SK-MEL-5 (cell line): ENCODE measurements at regions not wholly inside any gene's neighbourhood (a gene's known extent, or its start where the extent isn't known, plus 50 kb on each side); places are given as distances from the start of the nearest gene placed in this dataset.
A peak's percentile ranks its signal among the peaks of the same experiment; 100 is the strongest.
"Not testable (repeated sequence)": the region's sequence is repeated elsewhere in the genome, so short reads cannot be mapped to it uniquely, and the experiment has no call there.

ENCODE experiments used
- DNase-seq: peaks from one replicate; pipeline ENCODE4 v3.0.0-alpha.2; 2016; ENCODE audit warnings: low read depth, low spot score
- in situ Hi-C: cut with HindIII; loops from 2 replicates; pipeline ENCODE4 v1.10.0; 2016; ENCODE audit warnings: low sequenced_read_pairs, high pct_unique_total_duplicates, low pct_unique_long_range_greater_than_20kb

DNA sequence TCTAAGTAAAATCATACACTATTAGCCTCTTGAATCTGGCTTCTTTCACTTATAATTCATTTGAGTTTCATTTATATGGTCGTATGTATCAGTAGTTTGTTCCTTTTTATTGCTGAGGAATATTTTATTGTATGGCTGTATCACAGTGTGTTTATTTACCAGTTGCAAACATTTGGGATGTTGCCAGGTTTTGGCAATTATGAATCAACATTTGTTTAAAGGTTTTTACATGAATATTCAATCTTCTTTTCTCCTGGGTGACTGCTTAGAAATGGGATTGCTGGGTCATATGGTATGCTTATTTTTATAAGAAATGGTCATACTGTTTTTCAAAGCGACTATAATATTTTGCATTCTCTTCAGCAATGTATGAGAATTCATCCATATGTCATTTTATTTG, 107.9 kb downstream of the PMAIP1 start:
- in situ Hi-C loops = no loop called here
- DNase-seq = no peak

DNA sequence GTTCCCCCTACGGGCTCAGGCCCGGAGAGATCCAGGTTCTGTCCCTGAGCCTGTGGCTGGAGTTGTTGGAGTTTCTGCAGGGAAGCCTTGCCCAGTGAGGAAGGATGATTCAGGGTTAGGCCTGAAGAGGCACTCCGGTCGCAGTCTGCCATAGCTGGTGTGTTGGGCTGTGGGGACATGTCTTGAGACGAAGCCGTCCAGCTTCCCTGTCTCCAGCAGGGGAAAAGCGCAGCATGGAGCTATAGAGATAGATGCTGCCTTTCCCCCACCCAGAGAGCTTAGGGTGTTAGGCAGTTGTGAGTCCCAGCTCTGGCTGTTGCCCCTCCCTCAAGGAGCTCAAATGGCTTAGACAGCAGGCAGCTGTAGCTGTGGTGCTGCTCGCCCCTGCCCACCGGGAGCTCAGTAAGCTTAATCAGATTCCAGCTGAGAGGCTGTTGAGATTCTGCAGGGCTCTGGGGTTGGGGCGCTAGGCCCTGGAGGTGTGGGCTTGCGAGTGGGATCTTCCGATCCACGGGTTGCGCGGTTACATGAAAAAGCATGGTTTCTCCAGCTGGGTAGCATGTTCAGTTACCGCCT, 103.9 kb downstream of the PMAIP1 start:
- in situ Hi-C loops = no loop called here
- DNase-seq = no peak

DNA sequence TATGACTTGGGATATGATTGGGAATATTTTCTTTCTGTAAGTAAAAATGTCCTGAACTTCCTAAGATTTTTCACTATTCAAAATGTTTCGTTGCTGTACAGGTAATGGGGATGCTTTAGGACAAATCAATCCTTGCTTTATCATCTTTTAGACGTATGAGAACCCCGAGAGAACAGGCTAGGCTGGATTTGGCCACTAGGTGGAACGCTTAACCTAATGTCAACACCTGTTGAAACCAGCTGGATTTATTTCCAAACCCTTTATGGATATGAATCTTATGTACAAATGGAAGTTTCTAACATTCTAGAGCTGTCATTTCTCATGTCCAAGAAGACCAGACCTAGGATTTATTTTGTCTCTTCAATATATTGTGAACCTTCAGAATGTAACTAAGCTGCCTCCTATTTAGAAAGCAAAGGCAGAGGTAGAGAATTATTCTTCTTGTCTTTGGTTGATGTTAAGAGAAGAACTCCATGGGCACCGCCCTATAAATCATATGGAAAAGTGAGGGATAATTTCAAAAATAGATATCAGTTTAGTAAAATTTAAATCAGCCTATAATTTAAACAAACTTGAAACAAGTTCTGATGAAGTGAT, 96.7 kb downstream of the PMAIP1 start:
- in situ Hi-C loops = loop anchor here (25.0 kb wide), 1 partner anchor 566 kb away; no protein-coding TSS in a partner anchor
- DNase-seq = peak; percentile 58

- in situ Hi-C loops = loop anchor here (25.0 kb wide), 1 partner anchor 568 kb away; no protein-coding TSS in a partner anchor
- peak; percentile 38 for DNase-seq
Observed at GRCh38 chr18:59994357-59994756, 94.6 kb downstream of the PMAIP1 start.

- in situ Hi-C loops = loop anchor here (25.0 kb wide), 1 partner anchor 569 kb away; no protein-coding TSS in a partner anchor
- peak; percentile 14 for DNase-seq
Observed at GRCh38 chr18:59993560-59993959, 93.8 kb downstream of the PMAIP1 start.

- no peak for DNase-seq
- in situ Hi-C loops = loop anchor here (25.0 kb wide), 1 partner anchor 572 kb away; no protein-coding TSS in a partner anchor
Observed at GRCh38 chr18:59990121-59990823, 90.5 kb downstream of the PMAIP1 start.

- in situ Hi-C loops = loop anchor here (25.0 kb wide), 1 partner anchor 574 kb away; no protein-coding TSS in a partner anchor
- DNase-seq = peak; percentile 53
Observed at GRCh38 chr18:59988098-59988706, 88.4 kb downstream of the PMAIP1 start.

- in situ Hi-C loops = loop anchor here (25.0 kb wide), 1 partner anchor 575 kb away; no protein-coding TSS in a partner anchor
- no peak for DNase-seq
Observed at GRCh38 chr18:59987102-59987501, 87.3 kb downstream of the PMAIP1 start.

GRCh38 chr18:59986139-59986538, 86.3 kb downstream of the PMAIP1 start:
- in situ Hi-C loops = loop anchor here (25.0 kb wide), 1 partner anchor 576 kb away; no protein-coding TSS in a partner anchor
- no peak for DNase-seq

DNA sequence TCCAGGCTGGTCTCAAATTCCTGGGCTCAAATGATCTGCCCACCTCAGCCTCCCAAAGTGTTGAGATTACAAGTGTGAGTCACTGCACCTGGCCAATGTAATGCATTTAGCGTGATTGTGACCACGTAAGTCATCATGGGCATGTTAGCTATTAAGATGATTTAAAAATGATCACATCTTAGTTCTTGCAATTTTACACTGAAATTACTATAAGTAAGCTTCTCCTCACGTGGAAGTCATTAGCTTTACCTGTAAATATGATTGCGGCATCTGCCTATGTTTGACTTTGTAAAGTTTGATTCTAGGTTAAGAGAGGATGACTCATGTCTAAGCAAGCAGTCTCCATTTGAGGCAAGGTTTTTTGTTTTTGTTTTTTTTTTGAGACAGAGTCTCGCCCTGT, 85.5 kb downstream of the PMAIP1 start:
- in situ Hi-C loops = loop anchor here (25.0 kb wide), 1 partner anchor 577 kb away; no protein-coding TSS in a partner anchor
- no peak for DNase-seq

DNA sequence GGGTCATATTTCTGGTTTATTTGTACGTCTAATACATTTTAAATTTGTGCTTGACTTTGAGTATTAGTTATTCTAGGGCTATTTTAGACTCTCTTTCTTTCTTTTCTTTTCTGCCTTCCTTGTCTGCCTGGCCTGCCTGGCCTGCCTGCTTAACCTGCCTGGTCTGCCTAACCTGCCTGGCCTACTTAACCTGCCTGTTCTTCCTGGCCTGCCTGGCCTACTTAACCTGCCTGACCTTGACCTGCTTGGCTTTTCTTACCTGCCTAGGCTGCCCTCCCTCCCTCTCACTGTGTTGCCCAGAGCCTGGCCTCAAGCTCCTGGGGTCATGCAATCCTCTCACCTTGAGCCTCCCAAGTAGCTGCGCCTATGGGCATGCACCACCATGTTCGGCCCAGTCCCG, 83.7 kb downstream of the PMAIP1 start:
- in situ Hi-C loops = loop anchor here (25.0 kb wide), 1 partner anchor 579 kb away; no protein-coding TSS in a partner anchor
- no peak for DNase-seq

- DNase-seq = no peak
- in situ Hi-C loops = loop anchor here (25.0 kb wide), 1 partner anchor 582 kb away; no protein-coding TSS in a partner anchor
Observed at GRCh38 chr18:59980188-59980637, 80.4 kb downstream of the PMAIP1 start.

- in situ Hi-C loops = no loop called here
- DNase-seq = no peak
Observed at GRCh38 chr18:59971871-59972428, 72.2 kb downstream of the PMAIP1 start.

GRCh38 chr18:59971144-59971543, 71.3 kb downstream of the PMAIP1 start:
- in situ Hi-C loops = not testable (repeated sequence)

DNA sequence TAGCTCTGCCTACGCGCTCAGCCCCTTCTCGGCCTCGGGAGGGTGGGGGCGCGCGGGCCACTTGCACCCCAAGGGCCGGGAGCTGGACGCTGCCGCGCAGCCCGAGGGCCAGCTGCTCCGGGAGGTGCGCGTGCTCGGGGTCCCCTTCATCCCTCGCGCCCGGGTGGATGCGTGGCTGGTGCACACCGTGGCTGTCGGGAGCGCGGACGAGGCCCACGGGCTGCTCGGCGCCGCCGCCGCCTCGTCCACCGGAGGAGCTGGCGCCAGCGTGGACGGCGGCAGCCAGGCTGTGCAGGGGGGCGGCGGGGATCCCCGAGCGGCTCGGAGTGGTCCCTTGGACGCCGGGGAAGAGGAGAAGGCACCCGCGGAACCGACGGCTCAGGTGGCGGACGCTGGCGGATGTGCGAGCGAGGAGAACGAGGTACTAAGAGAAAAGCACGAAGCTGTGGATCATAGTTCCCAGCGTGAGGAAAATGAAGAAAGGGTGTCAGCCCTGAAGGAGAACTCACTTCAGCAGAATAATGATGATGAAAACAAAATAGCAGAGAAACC, 69.8 kb downstream of the PMAIP1 start:
- in situ Hi-C loops = not testable (repeated sequence)

More at GRCh38 chr18:59971144-59971543, 71.3 kb downstream of the PMAIP1 start:
- DNase-seq = not testable (repeated sequence)

GRCh38 chr18:59968583-59968982, 68.8 kb downstream of the PMAIP1 start:
- in situ Hi-C loops = no loop called here

More for the DNA sequence above, 69.8 kb downstream of the PMAIP1 start:
- not testable (repeated sequence) for DNase-seq

DNA sequence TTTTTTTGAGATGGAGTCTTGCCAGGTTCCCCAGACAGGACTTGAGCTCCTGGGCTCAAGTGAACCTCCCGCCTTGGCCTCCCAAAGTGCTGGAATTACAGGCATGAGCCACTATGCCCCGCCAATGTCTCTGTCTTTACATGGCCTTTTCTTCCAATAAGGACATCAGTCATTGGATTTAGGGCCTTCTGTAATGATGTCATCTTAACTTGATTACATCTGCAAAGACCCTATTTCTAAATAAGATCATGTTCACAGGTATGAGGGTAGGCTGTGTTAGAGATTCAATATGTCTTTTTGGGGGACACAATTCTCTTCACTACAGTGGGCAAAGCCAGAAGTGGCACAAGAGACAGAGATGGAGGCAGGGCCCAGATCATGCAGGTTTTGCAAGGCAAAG, 68.1 kb downstream of the PMAIP1 start:
- no peak for DNase-seq
- in situ Hi-C loops = no loop called here

More at GRCh38 chr18:59968583-59968982, 68.8 kb downstream of the PMAIP1 start:
- DNase-seq = no peak
